ENCODE measurements at regions not wholly inside any gene's neighbourhood (a gene's known extent, or its start where the extent isn't known, plus 50 kb on each side); places are given as distances from the start of the nearest gene placed in this dataset.

DNA sequence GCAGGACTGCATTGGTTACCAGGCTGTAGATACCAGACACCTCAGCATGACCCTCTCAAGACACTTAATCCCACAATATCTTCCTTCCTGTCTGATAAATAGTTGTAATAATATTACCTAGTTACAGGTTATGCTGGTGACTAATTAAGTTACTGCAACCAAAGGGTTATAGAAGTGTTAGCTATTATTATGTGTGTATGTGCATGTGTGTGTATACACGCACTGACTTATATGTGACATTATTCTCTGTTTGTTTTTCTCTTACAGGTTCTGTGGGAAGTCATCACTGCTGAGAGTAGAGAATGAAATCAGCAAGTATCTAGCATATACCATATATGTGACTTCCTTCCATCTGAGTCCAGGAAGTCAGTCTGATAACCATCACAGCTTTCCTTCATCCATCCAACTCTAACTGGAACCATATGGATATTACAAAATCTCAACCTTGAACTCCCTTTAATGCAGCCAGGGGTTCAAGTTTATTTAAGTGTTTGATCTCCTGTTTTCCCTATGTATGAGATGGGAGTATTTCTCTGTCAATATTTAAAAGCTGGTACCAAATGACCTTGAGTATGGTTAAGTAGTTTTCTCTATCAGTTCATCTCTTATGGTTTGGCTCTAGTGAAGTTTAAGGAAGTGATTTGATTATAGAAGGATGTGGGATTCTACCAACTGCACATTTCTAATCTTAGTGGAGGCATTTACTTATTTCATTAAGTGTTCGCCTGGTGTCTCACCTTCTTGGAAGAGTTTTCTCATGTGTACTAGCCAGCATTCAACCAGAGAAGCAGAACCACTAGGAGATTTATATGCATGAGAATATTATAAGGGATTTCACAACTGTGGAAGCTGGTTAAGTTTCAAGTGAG lies 313.2 kb downstream of the HIVEP2 start:
- TF ChIP-seq, protein P1, sequence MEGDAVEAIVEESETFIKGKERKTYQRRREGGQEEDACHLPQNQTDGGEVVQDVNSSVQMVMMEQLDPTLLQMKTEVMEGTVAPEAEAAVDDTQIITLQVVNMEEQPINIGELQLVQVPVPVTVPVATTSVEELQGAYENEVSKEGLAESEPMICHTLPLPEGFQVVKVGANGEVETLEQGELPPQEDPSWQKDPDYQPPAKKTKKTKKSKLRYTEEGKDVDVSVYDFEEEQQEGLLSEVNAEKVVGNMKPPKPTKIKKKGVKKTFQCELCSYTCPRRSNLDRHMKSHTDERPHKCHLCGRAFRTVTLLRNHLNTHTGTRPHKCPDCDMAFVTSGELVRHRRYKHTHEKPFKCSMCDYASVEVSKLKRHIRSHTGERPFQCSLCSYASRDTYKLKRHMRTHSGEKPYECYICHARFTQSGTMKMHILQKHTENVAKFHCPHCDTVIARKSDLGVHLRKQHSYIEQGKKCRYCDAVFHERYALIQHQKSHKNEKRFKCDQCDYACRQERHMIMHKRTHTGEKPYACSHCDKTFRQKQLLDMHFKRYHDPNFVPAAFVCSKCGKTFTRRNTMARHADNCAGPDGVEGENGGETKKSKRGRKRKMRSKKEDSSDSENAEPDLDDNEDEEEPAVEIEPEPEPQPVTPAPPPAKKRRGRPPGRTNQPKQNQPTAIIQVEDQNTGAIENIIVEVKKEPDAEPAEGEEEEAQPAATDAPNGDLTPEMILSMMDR (conservative IDR thresholded peaks at IDR 0.05) = no peak
- TF ChIP-seq ZFX (IDR thresholded peaks at IDR 0.05) = no peak

Measured in C4-2B (cell line).